ENCODE measurements at regions not wholly inside any gene's neighbourhood (a gene's known extent, or its start where the extent isn't known, plus 50 kb on each side); places are given as distances from the start of the nearest gene placed in this dataset.
"Not testable (repeated sequence)": the region's sequence is repeated elsewhere in the genome, so short reads cannot be mapped to it uniquely, and the experiment has no call there.

DNA sequence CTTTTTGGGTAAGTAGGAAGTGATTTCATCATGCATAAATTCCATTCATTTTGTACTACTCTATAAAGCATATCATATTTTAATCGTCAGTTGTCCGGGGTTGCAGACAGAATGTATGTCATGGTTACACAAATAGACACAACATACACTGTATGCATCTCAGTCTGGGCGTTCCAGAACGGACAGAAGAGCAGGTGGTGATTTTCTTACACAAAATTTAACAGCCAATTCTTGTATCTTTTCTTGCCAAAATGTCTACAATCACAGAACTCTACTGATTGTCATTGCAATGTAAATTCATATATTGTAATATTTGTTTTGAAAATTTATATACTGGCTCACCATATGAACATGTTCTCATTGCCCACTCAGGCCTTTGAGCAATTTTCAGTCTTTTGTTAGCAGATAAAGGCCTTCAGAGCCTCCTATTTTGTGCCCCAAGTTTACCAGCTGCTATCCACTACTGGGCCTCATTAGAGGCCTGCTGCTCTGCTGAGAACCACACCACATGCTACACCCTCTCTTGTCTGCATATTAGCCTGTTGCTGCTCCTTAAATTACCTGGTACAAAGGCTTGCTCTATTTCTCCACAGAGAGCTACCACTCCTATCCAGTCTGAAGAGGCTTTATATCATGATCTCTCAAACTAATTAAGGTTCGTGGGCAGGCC is 61.5 kb downstream of the PRDM13 start:
- Mint-ChIP-seq H3K27me3 (peaks cover 6% of the 10 kb centered on the region), H3K36me3 (ENCODE audit: insufficient read depth) (peaks cover 1% of the 10 kb centered on the region), H3K4me1 (no peaks in the 10 kb centered on the region), H3K27ac (ENCODE audit: low read depth) (no peak overlapping the region), H3K4me3 (no peak overlapping the region), H3K9me3 (no peaks in the 10 kb centered on the region)
- ATAC-seq (replicated peaks; ENCODE audit: extremely low read depth, poor library complexity, severe bottlenecking) (no peak), DNase-seq (ENCODE audit: low spot score in 2 of 2) (no peak)

DNA sequence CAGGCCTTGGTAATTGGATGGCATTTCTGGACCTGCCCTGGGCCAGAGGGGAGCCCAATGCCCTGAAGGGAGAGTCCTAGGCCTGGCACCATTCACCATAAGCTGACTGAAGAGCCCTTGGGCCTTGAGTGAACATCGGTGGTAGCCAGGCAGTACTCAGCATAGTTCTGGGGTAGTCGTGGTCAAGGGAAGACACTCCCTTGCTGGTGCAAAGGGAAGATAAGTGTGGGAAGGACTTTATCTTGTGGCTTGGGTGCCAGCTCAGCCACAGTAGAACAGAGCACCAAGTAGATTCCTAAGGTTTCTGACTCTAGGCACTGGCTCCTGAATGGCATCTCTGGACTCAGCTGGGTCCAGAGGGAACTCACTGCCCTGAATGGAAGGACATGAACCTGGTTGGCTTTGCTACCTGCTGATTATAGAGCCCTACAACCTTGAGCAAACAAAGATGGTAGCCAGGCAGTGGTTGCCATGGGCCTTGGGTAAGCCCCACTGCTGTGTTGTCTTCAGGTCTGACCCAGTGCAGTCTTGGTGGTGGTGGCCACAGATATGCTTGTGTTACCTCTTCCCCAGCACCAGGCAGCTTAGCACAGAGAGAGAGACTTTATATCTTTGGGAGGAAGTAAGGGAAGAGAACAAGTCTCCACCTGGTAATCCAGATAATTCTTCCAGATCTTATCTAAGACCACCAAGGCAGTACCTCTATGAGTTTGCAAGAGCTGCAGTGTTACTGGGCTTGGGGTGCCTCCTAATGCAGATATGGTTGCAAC is 83.5 kb downstream of the PRDM13 start:
- H3K9me3 Mint-ChIP-seq = peaks cover 6% of the 10 kb centered on the region
- H3K27ac Mint-ChIP-seq (ENCODE audit: low read depth) = no peak overlapping the region
- peaks cover 78% of the 10 kb centered on the region for H3K27me3 Mint-ChIP-seq
- DNase-seq (ENCODE audit: low spot score in 2 of 2) (no peak), ATAC-seq (replicated peaks; ENCODE audit: extremely low read depth, poor library complexity, severe bottlenecking) (no peak)
- no peak overlapping the region for H3K4me3 Mint-ChIP-seq
- H3K36me3 Mint-ChIP-seq (ENCODE audit: insufficient read depth) = no peaks in the 10 kb centered on the region
- H3K4me1 Mint-ChIP-seq = no peaks in the 10 kb centered on the region

DNA sequence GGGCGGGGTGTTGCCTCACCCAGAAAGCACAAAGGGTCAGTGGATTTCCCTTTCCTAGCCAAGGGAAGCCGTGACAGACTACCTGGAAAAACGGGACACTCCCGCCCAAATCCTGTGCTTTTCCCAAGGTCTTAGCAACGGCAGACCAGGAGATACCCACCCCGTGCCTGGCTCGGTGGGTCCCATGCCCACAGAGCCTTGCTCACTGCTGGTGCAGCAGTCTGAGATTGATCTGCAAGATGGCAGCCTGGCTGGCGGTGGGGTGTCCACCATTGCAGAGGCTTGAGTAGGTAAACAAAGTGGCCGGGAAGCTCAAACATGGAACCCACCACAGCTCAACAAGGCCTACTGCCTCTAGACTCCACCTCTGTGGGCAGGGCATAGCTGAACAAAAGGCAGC is 95.7 kb downstream of the PRDM13 start:
- H3K27ac Mint-ChIP-seq (ENCODE audit: low read depth); H3K36me3 Mint-ChIP-seq (ENCODE audit: insufficient read depth); ATAC-seq (replicated peaks; ENCODE audit: extremely low read depth, poor library complexity, severe bottlenecking); DNase-seq (ENCODE audit: low spot score in 2 of 2); H3K9me3 Mint-ChIP-seq; H3K4me3 Mint-ChIP-seq; H3K4me1 Mint-ChIP-seq: not testable (repeated sequence)
- peaks cover 63% of the 10 kb centered on the region for H3K27me3 Mint-ChIP-seq

DNA sequence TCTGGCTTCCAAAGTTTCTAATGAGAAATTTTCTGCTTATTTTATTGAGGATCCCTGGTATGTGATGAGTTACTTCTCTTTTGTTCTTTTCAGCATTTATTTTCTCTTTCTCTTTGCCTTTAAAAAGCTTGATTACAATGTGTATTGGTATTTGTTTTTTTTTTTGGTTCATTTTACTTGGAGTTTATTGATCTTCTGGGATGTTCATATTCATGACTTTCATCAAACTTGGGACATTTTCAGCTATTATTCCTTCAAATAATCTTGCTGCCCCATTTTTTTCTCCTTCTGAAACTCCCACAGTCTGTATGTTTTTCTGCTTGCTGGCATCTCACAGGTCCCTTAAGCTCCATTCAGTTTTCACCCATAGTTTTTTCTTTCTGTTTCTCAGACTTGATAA is 102.4 kb downstream of the PRDM13 start:
- no peaks in the 10 kb centered on the region for H3K4me1 Mint-ChIP-seq
- peaks cover 40% of the 10 kb centered on the region for H3K27me3 Mint-ChIP-seq
- no peak overlapping the region for H3K4me3 Mint-ChIP-seq
- H3K9me3 Mint-ChIP-seq = no peaks in the 10 kb centered on the region
- ATAC-seq (replicated peaks; ENCODE audit: extremely low read depth, poor library complexity, severe bottlenecking) (no peak), DNase-seq (ENCODE audit: low spot score in 2 of 2) (no peak)
- no peak overlapping the region for H3K27ac Mint-ChIP-seq (ENCODE audit: low read depth)
- H3K36me3 Mint-ChIP-seq (ENCODE audit: insufficient read depth) = peaks cover 2% of the 10 kb centered on the region

DNA sequence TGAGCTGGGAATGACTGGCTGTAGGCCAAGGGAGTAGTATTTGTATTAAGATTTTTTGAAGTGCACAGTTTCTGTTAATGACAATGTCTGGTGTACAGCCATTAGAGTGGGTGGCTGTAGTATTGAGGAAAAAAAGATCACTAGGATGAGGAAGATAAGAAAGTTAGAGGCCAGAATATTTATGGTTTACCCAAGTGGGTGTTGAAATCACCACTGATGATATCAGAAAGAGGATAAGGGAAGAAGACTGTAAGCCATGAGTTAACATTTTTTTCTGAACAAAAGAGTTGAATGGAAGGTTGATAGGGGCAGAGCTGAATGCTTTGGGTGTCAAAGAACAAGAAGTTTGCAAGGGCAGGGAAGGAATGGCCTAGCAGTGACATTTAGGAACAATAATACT is 104.7 kb downstream of the PRDM13 start:
- Mint-ChIP-seq H3K27ac (ENCODE audit: low read depth) (no peak overlapping the region), H3K4me1 (no peaks in the 10 kb centered on the region), H3K9me3 (no peaks in the 10 kb centered on the region), H3K4me3 (no peak overlapping the region), H3K27me3 (peaks cover 35% of the 10 kb centered on the region), H3K36me3 (ENCODE audit: insufficient read depth) (peaks cover 2% of the 10 kb centered on the region)
- DNase-seq (ENCODE audit: low spot score in 2 of 2) = no peak
- no peak for ATAC-seq (replicated peaks; ENCODE audit: extremely low read depth, poor library complexity, severe bottlenecking)

DNA sequence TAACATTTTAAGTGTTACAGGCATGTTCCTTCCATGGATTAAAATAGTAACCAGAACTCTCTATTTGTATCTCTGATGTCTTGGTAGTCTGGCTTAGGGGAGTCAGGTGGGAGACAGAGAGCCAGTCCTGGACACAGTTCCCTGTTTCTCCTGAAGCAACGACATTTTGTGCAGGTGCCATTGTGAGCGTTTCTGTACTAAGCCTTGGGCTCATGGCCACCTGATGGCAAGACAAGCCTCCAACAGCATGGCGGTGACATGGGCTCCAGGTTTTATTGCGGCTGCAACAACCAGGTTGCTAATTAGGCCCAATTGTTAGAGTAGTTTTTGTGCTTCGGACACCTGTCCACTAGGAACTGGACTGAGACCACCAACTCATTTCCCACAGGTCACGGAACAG is 105.3 kb downstream of the PRDM13 start:
- DNase-seq (ENCODE audit: low spot score in 2 of 2) = no peak
- H3K4me1 Mint-ChIP-seq = no peaks in the 10 kb centered on the region
- H3K36me3 Mint-ChIP-seq (ENCODE audit: insufficient read depth) = peaks cover 2% of the 10 kb centered on the region
- H3K4me3 Mint-ChIP-seq = no peak overlapping the region
- peaks cover 39% of the 10 kb centered on the region for H3K27me3 Mint-ChIP-seq
- no peak for ATAC-seq (replicated peaks; ENCODE audit: extremely low read depth, poor library complexity, severe bottlenecking)
- H3K27ac Mint-ChIP-seq (ENCODE audit: low read depth) = no peak overlapping the region
- H3K9me3 Mint-ChIP-seq = no peaks in the 10 kb centered on the region

DNA sequence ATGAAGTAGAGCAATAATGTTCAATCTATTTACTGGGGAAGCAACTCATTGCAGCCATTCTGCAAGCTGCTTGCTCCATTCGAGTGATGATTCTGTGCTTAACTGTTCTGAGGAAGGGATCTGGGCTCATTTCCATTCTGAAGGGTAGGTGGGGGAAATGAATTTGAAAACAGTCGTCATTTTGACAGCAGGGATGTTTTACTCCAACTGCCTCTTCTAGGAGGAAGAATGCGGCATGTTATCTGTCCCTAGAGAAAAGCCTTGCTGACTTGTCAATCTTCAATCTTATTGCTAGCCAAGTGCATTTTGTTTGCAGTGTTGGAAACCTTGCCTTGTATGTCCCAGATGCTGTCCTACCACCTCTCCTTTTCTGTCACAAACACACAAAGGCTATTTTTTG is 105.9 kb downstream of the PRDM13 start:
- Mint-ChIP-seq H3K36me3 (ENCODE audit: insufficient read depth) (peaks cover 2% of the 10 kb centered on the region), H3K27ac (ENCODE audit: low read depth) (no peak overlapping the region)

DNA sequence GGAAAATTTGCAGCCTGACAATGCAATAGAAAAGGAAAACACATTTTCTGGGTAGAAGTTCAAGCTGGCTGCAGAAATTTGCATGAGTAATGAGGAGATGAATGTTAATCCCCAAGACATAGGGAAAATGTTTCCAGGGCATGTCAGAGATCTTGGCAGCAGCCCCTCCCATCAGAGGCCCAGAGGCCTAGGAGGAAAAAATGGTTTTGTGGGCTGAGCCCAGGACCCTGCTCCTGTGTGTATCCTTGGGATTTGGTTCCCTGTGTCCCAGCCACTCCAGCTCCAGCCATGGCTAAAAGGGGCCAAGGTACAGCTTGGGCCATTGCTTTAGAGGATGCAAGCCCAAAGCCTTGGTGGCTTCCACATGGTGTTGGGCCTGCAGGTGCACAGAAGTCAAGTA is 115.4 kb downstream of the PRDM13 start:
- not testable (repeated sequence) for H3K36me3 Mint-ChIP-seq (ENCODE audit: insufficient read depth); DNase-seq (ENCODE audit: low spot score in 2 of 2); ATAC-seq (replicated peaks; ENCODE audit: extremely low read depth, poor library complexity, severe bottlenecking); H3K9me3 Mint-ChIP-seq; H3K4me1 Mint-ChIP-seq; H3K4me3 Mint-ChIP-seq; H3K27ac Mint-ChIP-seq (ENCODE audit: low read depth)
- H3K27me3 Mint-ChIP-seq = peaks cover 69% of the 10 kb centered on the region

More for the DNA sequence above, 105.9 kb downstream of the PRDM13 start:
- H3K4me3 Mint-ChIP-seq = no peak overlapping the region
- no peaks in the 10 kb centered on the region for H3K9me3 Mint-ChIP-seq
- peaks cover 45% of the 10 kb centered on the region for H3K27me3 Mint-ChIP-seq
- ATAC-seq (replicated peaks; ENCODE audit: extremely low read depth, poor library complexity, severe bottlenecking) (no peak), DNase-seq (ENCODE audit: low spot score in 2 of 2) (no peak)
- no peaks in the 10 kb centered on the region for H3K4me1 Mint-ChIP-seq

DNA sequence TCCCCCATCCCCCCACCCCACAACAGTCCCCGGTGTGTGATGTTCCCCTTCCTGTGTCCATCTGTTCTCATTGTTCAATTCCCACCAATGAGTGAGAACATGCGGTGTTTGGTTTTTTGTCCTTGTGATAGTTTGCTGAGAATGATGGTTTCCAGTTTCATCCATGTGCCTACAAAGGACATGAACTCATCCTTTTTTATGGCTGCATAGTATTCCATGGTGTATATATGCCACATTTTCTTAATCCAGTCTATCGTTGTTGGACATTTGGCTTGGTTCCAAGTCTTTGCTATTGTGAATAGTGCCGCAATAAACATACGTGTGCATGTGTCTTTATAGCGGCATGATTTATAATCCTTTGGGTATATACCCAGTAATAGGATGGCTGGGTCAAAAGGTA is 123.6 kb downstream of the PRDM13 start:
- H3K9me3 Mint-ChIP-seq; H3K36me3 Mint-ChIP-seq (ENCODE audit: insufficient read depth); H3K4me1 Mint-ChIP-seq; ATAC-seq (replicated peaks; ENCODE audit: extremely low read depth, poor library complexity, severe bottlenecking); H3K27ac Mint-ChIP-seq (ENCODE audit: low read depth); H3K4me3 Mint-ChIP-seq; DNase-seq (ENCODE audit: low spot score in 2 of 2): not testable (repeated sequence)
- H3K27me3 Mint-ChIP-seq = peaks cover 62% of the 10 kb centered on the region

DNA sequence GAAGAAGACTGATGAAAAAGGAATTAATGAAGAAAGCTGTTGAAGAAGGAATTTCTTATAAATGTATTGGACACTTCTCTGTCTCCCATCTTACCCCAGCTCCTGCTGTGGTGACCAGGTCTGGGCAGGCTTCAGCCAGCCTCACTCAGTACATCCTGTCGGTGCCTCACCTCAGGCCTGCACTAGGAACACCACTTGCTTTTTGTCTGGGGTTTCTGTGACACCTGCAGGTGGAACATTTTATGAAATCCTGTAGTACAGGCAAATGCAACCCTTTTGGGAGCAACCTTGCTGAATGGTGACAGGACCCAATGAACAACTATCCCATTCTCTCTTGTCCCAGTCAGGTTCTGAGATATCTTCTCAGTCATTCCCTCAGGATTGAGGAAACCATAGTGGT is 129.7 kb downstream of the PRDM13 start:
- Mint-ChIP-seq H3K36me3 (ENCODE audit: insufficient read depth) (peaks cover 2% of the 10 kb centered on the region), H3K9me3 (no peaks in the 10 kb centered on the region), H3K27me3 (peaks cover 93% of the 10 kb centered on the region), H3K4me3 (no peak overlapping the region), H3K4me1 (no peaks in the 10 kb centered on the region), H3K27ac (ENCODE audit: low read depth) (no peak overlapping the region)
- no peak for ATAC-seq (replicated peaks; ENCODE audit: extremely low read depth, poor library complexity, severe bottlenecking)
- DNase-seq (ENCODE audit: low spot score in 2 of 2) = no peak

DNA sequence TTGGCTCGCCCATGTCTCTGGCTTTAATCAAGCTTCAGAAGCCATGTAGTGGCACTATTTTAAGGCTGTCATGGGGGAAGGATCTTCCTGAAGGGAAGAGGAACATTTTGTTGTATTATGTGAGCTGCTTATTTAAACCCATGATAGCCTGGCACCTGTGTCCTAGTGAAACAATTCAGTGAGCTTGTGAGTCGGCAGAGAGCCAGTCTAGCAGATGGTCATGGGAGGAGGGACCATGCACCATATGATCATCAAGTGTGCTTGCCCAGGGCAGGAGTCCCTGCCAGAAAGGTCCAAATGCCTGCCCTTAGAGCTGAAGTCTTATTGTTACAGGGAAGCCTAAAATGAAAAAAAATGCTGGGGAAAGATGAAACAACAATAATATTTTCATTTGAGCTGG is 132.9 kb downstream of the PRDM13 start:
- no peak overlapping the region for H3K27ac Mint-ChIP-seq (ENCODE audit: low read depth)
- no peaks in the 10 kb centered on the region for H3K9me3 Mint-ChIP-seq
- no peak for ATAC-seq (replicated peaks; ENCODE audit: extremely low read depth, poor library complexity, severe bottlenecking)
- H3K36me3 Mint-ChIP-seq (ENCODE audit: insufficient read depth) = no peaks in the 10 kb centered on the region
- H3K4me1 Mint-ChIP-seq = no peaks in the 10 kb centered on the region
- no peak overlapping the region for H3K4me3 Mint-ChIP-seq
- no peak for DNase-seq (ENCODE audit: low spot score in 2 of 2)
- H3K27me3 Mint-ChIP-seq = peaks cover 87% of the 10 kb centered on the region

DNA sequence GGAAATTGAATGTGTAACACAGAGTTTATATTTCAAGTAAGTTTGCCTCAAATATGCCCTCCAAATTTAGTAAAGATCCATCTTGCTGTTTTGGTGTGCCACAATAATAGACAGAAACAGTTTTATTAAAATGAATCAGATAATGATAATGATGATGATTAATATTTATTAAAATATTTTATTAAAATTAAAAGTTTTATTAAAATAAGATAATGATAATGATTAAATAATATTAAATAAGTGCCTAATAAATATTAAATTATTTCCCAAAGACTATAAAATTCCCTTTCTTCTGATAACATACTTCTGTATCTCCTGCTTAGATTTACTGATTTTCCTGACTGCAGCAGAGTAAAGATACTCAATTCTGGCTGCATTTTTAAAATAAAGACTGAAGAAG is 134.5 kb downstream of the PRDM13 start:
- peaks cover 84% of the 10 kb centered on the region for H3K27me3 Mint-ChIP-seq
- no peak overlapping the region for H3K27ac Mint-ChIP-seq (ENCODE audit: low read depth)
- no peaks in the 10 kb centered on the region for H3K9me3 Mint-ChIP-seq
- no peaks in the 10 kb centered on the region for H3K4me1 Mint-ChIP-seq
- ATAC-seq (replicated peaks; ENCODE audit: extremely low read depth, poor library complexity, severe bottlenecking) = no peak
- no peaks in the 10 kb centered on the region for H3K36me3 Mint-ChIP-seq (ENCODE audit: insufficient read depth)
- H3K4me3 Mint-ChIP-seq = no peak overlapping the region
- no peak for DNase-seq (ENCODE audit: low spot score in 2 of 2)

DNA sequence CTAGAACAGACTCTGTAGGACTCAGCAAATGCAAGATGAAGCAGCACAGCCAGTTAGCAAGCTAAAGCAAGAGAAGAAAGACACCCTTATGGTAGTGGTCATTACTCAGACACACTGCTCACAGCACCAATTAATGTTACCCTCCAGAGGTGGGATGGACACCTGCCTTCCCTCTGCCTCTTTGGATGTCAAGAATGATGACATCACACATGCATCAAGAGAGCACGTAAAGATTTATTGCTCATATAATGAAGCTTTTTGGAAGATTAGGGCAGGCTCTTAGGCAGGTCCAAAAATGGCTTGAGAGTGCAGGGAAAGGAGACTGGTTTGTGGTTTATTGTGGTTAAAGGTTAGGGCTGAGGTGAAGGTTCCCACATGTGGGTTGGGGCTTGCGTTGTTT is 137.0 kb downstream of the PRDM13 start:
- Mint-ChIP-seq H3K4me3 (no peak overlapping the region), H3K9me3 (no peaks in the 10 kb centered on the region), H3K27me3 (peaks cover 64% of the 10 kb centered on the region), H3K36me3 (ENCODE audit: insufficient read depth) (no peaks in the 10 kb centered on the region), H3K4me1 (no peaks in the 10 kb centered on the region), H3K27ac (ENCODE audit: low read depth) (no peak overlapping the region)
- ATAC-seq (replicated peaks; ENCODE audit: extremely low read depth, poor library complexity, severe bottlenecking) (no peak), DNase-seq (ENCODE audit: low spot score in 2 of 2) (no peak)
